ENCODE measurements at regions not wholly inside any gene's neighbourhood (a gene's known extent, or its start where the extent isn't known, plus 50 kb on each side); places are given as distances from the start of the nearest gene placed in this dataset.

- DNase-seq, result no peak
These were observed 69.7 kb upstream of the POU3F3 start for GRCh38 chr2:104784264-104784663.

DNA sequence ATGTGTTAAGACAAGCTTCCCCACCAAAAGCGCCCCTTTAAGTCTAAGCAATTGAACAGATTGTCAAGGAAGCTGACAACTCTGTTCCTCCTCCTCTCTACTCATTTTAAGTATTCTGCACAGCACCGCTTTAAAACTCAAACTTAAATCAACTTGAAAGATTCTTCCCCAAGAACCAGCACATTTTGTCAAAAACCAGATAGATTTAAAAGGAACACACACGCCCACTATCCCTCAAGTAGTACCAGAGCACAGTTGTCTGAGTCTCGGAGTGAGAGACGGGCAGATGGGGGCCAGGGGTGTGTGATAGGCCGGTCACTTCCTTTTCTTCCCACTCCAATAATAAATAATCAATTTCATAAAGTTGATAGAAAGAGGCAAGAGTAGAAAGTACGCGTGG is 67.7 kb upstream of the POU3F3 start:
- DNase-seq, result no peak

DNA sequence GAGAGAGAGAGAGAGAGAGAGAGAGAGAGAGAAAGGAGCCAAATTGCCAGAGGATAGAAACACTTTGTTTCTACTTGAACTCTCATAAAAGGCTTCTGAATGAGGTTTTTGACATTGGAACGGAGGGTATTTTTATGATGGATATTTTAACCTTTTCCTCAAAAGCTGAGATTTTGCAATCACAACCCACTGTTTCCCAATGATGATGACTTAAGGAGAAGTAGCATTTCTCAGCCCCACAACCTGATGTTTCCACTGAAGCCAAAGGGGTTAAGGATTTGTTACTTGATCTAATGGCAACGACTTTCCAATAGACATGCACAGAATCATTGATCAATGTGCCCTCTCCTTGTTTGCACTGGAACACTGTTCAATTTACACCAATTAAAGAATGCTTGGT is 67.1 kb upstream of the POU3F3 start:
- no peak for DNase-seq

DNA sequence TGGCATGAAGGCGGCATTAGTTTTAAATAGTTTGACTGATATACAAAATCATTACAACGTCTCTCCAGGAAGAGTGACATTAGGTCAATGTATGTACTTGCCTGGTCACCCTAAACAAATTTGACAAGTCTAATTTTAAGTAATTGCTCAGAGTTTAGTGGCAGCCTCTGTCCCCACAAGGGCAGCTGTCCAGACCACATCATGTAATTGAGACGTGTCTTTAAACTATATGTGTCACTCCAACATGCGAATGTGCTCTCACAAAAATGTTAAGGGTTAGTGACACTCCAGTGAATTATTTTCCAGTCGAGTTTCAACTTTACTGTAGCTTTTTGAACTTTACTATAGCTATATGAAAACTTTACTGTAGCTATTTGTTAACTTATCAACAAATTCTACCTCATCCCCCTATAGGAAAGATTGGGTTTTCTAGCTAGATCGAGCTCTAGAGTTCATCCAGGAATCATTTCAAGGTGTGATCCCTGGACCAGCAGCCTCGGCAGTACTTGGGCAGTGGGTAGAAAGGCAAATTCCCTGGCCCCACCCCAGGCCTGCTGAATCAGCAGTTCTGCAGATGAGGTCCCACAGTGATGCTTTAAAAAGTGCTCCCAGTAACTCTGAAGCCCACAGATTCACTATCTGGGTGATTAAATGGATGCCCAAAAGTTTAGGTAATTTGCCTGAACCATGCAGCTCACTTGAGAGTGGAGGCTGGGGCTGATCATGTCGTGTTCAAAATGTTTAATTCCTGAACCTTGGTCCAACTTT is 66.4 kb upstream of the POU3F3 start:
- DNase-seq, result no peak

DNA sequence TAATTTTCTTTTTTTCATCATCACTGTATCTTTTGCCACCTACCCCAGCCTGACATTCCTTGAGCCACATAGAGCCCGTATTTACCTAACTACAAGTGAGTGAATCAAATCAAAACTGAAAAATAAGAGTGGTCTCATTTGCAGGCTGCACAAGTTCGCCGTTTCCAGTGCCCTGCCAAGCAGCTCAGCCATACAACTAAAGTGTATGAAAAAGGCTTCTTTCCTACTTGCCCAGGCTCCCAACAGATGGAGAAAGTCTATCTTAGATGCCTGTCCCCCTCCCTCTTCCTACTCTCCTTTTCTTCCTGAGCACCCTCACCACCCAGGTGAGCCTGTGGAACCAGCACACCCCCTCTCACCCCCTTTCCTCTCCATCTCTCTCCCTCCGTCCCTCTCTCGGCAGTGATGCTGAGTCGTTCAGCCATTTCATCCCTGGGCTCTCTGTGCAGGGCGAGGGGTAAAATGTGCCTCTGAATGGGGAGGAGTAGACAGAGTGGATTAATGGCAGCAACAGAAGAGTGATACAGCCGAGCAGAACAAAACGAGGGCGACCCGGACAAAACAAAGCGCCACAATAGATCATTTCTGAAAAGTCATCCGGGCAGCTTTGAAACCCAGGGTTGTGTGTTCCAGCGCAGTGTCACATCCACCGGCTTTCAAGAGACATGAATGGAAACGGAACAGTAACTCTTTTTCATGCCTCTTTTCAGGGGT is 65.0 kb upstream of the POU3F3 start:
- no peak for DNase-seq

- peak; percentile 32 for DNase-seq
These were observed 63.7 kb upstream of the POU3F3 start for GRCh38 chr2:104790100-104790811.

DNA sequence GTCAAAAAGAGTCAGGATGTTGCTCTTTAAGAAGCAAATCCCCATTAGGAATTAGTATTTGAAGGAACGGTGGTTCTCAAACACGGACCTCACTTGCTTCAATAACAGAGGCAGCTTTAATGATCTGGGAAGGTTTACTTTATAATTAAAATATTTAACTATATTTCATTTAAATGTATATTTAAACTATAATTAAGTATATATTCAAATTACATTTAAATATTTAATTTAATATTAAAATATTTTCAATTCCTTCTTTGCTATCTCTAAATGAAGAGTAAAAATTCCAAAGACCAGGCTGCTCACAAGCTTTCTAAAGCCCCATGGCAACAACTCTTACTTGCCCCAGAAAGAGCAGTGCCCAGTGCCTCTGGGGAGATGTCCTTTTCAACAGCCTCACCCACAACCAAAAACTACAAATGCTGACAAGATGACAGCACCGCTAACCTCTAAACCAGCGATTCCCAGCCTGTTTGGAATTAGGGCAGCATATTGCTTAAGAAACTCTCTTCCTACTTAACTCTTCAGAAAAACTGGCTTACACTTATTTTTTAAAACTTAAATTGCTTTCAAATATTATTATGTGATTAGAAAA is 62.9 kb upstream of the POU3F3 start:
- no peak for DNase-seq

DNA sequence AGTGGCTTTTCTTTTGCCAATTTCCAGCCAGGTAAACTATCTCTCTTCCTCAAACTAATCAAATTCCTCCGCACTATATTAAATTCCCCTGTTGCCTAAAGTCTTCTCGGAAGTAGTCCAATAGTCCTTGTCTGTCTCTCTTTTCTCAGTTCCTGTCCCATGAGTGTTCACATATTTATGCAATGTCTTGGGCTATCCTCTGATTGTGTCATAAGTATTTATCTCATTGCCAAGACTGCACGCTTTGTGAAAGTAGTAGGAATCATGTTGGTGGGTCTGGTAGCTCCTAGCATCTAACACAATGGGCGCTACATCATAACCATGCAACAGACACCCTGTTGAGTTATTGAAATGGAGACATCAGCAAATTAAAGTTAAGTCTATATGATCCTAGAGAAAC is 59.9 kb upstream of the POU3F3 start:
- no peak for DNase-seq

DNA sequence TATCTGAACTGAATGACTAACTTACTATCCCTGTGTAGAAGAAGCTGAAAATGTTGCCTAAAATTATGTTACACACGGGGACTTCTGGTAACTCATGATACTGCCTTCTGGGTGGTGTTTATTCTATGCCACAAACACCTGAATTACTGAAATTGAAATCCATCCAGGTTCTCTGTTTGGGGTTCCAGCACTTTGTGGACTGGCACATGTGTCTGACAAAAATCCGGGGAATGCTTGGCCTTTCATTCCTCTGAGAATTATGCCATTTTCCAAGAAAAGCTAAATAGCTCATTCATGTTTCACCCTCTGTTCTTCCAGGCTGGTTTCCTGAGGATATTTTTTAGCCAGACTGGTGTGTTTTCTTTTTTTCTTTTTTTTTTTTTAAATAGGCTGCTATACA is 59.5 kb upstream of the POU3F3 start:
- no peak for DNase-seq
